AG10803 (cell line): ENCODE measurements at regions not wholly inside any gene's neighbourhood (a gene's known extent, or its start where the extent isn't known, plus 50 kb on each side); places are given as distances from the start of the nearest gene placed in this dataset.

Source experiments
- DNase-seq: peaks from one replicate; pipeline ENCODE4 v3.0.0; 2010; ENCODE audit warnings: low read depth
- H3K4me3 ChIP-seq: 2 replicates; pipeline ENCODE4 v1.5.1; 2011; ENCODE audit warnings: mild to moderate bottlenecking, low read length, control low read depth
- CTCF ChIP-seq: conservative IDR thresholded peaks from 2 replicates; pipeline ENCODE4 v1.5.1; 2011; ENCODE audit warnings: mild to moderate bottlenecking, low read length, control low read depth, inconsistent platforms

- no peak for TF ChIP-seq CTCF
- no peak for DNase-seq
- no peak overlapping the region for H3K4me3 ChIP-seq
Measured at GRCh38 chr18:10141559-10141958, 227.7 kb downstream of the VAPA start.

GRCh38 chr18:10142056-10142455 is 228.2 kb downstream of the VAPA start:
- no peak for TF ChIP-seq CTCF
- H3K4me3 ChIP-seq: no peak overlapping the region
- no peak for DNase-seq

GRCh38 chr18:10142496-10143160 is 228.8 kb downstream of the VAPA start:
- H3K4me3 ChIP-seq: no peak overlapping the region
- DNase-seq: peak; percentile 76
- no peak for TF ChIP-seq CTCF

GRCh38 chr18:10143596-10143995 is 229.8 kb downstream of the VAPA start:
- H3K4me3 ChIP-seq: no peak overlapping the region
- no peak for TF ChIP-seq CTCF
- DNase-seq: peak; percentile 31

- no peak overlapping the region for H3K4me3 ChIP-seq
- no peak for DNase-seq
- TF ChIP-seq CTCF: no peak
Measured at GRCh38 chr18:10145546-10145945, 231.7 kb downstream of the VAPA start.

GRCh38 chr18:10147226-10147625 is 233.4 kb downstream of the VAPA start:
- TF ChIP-seq CTCF: no peak
- DNase-seq: no peak
- H3K4me3 ChIP-seq: no peak overlapping the region

- no peak for DNase-seq
- no peak for TF ChIP-seq CTCF
- H3K4me3 ChIP-seq: no peak overlapping the region
Measured at GRCh38 chr18:10147752-10148151, 233.9 kb downstream of the VAPA start.
